GM12872 (cell line): ENCODE measurements at regions not wholly inside any gene's neighbourhood (a gene's known extent, or its start where the extent isn't known, plus 50 kb on each side); places are given as distances from the start of the nearest gene placed in this dataset.

ENCODE experiments used
- TF ChIP-seq, protein P1 (sequence below): IDR thresholded peaks from 3 replicates; pipeline ENCODE4 v1.5.1; 2011; ENCODE audit warnings: low read depth, mild to moderate bottlenecking, low read length, moderate library complexity; ENCODE audit not compliant: insufficient read depth

DNA sequence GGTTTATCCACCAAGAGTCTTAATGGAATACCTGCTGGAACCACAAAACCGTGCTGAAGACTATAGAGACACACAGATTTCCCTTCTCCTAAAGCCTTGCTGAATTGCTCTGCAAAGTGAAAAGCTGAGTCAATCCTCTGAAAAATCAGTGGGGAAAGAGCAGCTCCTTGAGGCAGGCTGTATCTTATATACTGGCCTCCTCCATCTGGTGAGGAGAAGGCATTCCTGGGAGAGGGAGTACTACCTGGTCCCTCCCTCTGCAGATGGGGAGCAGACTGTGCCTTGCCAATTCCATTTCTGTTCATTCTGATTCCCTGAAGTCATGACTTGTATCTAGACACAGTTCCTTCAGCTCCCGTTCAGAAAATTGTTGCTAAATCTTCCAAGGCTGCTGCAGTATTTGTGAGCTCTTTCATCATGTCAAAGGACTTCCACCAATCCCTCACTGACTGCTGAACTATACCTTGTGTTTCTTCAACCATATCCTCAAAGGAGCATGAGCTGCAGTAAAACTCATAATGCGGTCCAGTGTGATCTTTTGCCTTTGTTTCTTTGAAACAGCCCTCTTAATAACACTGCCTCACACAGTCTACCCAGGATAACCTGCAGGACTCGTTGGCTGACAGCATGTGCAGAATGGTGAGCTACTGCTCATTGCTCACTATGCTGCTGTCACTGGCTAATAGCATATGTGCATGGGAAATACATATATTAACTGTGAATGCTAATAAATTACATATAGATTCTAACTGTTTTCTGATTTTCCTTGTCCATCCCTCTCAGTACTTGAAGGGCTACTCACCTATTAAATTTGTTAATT is 84.5 kb downstream of the FOXD1 start:
- TF ChIP-seq, protein P1, sequence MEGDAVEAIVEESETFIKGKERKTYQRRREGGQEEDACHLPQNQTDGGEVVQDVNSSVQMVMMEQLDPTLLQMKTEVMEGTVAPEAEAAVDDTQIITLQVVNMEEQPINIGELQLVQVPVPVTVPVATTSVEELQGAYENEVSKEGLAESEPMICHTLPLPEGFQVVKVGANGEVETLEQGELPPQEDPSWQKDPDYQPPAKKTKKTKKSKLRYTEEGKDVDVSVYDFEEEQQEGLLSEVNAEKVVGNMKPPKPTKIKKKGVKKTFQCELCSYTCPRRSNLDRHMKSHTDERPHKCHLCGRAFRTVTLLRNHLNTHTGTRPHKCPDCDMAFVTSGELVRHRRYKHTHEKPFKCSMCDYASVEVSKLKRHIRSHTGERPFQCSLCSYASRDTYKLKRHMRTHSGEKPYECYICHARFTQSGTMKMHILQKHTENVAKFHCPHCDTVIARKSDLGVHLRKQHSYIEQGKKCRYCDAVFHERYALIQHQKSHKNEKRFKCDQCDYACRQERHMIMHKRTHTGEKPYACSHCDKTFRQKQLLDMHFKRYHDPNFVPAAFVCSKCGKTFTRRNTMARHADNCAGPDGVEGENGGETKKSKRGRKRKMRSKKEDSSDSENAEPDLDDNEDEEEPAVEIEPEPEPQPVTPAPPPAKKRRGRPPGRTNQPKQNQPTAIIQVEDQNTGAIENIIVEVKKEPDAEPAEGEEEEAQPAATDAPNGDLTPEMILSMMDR, result no peak

GRCh38 chr5:73359395-73359794 is 89.2 kb downstream of the FOXD1 start:
- TF ChIP-seq, protein P1, result no peak

DNA sequence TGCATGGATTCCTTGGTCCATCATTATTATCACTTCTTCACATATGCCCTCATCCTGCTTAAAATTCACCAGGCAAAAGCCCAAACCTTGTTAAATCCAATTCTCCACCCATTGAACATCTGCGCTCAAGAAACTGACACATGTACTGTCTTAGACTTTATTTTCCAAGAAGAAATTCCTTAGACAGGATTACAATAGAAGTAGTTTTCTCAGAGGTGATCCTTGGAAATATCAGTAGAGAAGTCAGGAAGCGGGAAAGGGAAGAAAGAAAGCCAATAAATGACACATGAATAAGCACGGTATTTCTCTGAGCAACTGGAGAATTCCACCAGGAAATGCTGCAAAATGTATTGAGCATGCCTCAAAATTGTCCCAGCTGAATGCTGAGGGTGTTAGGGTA is 90.2 kb downstream of the FOXD1 start:
- TF ChIP-seq, protein P1, result no peak

DNA sequence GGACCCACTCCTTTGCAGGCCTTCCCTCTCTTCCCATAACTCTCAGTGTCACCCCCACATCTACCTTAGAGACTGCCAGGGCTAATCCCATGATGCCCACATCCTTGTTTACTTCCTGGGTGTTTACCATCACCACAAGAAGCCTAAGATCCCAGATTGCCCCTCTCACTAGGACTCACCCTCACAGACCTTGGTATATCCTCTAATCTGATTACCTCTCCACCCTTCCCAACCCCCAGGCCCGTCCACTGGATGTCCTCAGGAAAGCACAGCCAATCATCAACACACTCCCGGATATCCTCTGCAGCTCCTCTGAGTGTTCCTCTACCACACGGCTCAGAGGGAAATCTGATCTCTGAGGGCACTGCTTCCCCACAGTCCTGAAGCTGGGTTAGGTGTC is 91.0 kb downstream of the FOXD1 start:
- TF ChIP-seq, protein P1, result no peak

- TF ChIP-seq, protein P1, result no peak
Measured at GRCh38 chr5:73355108-73355507, 93.5 kb downstream of the FOXD1 start.

- TF ChIP-seq, protein P1, result no peak
Measured at GRCh38 chr5:73354406-73354805, 94.2 kb downstream of the FOXD1 start.

DNA sequence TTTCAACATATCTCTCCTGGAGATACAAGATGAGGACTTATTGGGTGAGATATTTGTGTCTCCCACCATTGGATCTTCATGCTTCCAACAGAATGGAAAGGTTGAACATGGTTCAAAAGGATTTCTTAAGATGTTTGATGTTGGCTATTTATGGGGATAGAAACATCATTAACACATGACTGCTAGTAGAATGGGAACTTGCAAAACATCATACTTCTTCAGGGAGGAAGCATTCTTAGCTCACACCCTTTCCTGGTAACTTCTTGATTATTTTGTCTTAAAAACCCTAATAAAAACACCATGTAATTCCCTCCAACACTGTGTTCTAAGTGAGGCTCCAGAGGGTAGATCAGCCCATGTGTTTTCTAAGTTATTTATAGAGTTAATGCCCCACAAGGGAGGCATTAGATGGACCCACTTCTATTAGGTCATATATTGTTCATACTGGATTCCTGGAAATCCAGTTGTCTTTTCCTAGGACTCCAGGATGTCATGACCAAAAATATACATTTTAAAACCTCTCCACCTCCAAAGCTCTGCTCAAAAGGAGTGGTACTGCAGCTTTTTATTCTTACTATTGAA is 95.8 kb downstream of the FOXD1 start:
- TF ChIP-seq, protein P1, result no peak
